ENCODE measurements at regions not wholly inside any gene's neighbourhood (a gene's known extent, or its start where the extent isn't known, plus 50 kb on each side); places are given as distances from the start of the nearest gene placed in this dataset.

- TF ChIP-seq CTCF (IDR thresholded peaks at IDR 0.05 in 8 of 11, conservative IDR thresholded peaks at IDR 0.05 in 3 of 11) (no peak), POLR2AphosphoS5 (IDR thresholded peaks at IDR 0.05) (no peak)
These were observed 436.7 kb upstream of the FBXO33 start for GRCh38 chr14:39868949-39869348.
